H1 (cell line): ENCODE measurements at regions not wholly inside any gene's neighbourhood (a gene's known extent, or its start where the extent isn't known, plus 50 kb on each side); places are given as distances from the start of the nearest gene placed in this dataset.

Experiments
- CTCF ChIA-PET: fragments of 300-600 bp; sonication (Branson Sonifier 250); formaldehyde crosslinking; loops from one replicate; lab custom pipeline; 2021; ENCODE audit not compliant: partially characterized antibody; lab: Charles Lee
- POLR2A ChIA-PET: fragments of 300-600 bp; sonication (Branson Sonifier 250); formaldehyde crosslinking; loops from one replicate; lab custom pipeline; 2021; ENCODE audit warnings: inconsistent platforms; ENCODE audit not compliant: partially characterized antibody; lab: Charles Lee
- DNase-seq, 2 experiments: peaks; one replicate each; pipeline versions ENCODE4 v3.0.0 to v3.0.0-alpha.2; 2010 to 2022; ENCODE audit warnings: low spot score in 2 of 2, low read depth in 1 of 2, mixed read lengths in 1 of 2
- FAIRE-seq: peaks from 2 replicates; lab custom pipeline; 2011; peaks lifted over from hg19 to GRCh38; lab: Jason Lieb, UNC
- H2AFZ ChIP-seq: 2 replicates; pipeline ENCODE4 v1.8.1; 2012; ENCODE audit warnings: low read length, inconsistent platforms
- H2AK5ac ChIP-seq: 2 replicates; pipeline ENCODE4 v1.6.1; 2013; ENCODE audit warnings: low read depth, low read length
- H2BK120ac ChIP-seq: replicated peaks from 2 replicates; pipeline ENCODE3; 2013; ENCODE audit warnings: low read depth, low read length, inconsistent platforms
- H2BK12ac ChIP-seq: 2 replicates; pipeline ENCODE4 v1.6.1; 2013; ENCODE audit warnings: low read depth, low read length
- H2BK15ac ChIP-seq: 2 replicates; pipeline ENCODE4 v1.6.1; 2013; ENCODE audit warnings: low read length
- H2BK20ac ChIP-seq: 2 replicates; pipeline ENCODE4 v1.6.1; 2013; ENCODE audit warnings: low read length
- H2BK5ac ChIP-seq: 2 replicates; pipeline ENCODE4 v1.6.1; 2013; ENCODE audit warnings: low read depth, low read length
- H3K14ac ChIP-seq: 2 replicates; pipeline ENCODE4 v1.6.1; 2013; ENCODE audit warnings: inconsistent platforms; ENCODE audit not compliant: insufficient read length
- H3K18ac ChIP-seq: 2 replicates; pipeline ENCODE4 v1.6.1; 2013; ENCODE audit warnings: low read length; ENCODE audit errors: extremely low read depth
- H3K23ac ChIP-seq: 2 replicates; pipeline ENCODE4 v1.6.1; 2013; ENCODE audit warnings: inconsistent platforms; ENCODE audit not compliant: insufficient read length
- H3K23me2 ChIP-seq: 2 replicates; pipeline ENCODE4 v1.6.1; 2013; ENCODE audit warnings: low read depth, low read length
- H3K27ac ChIP-seq: 2 replicates; pipeline ENCODE4 v1.6.1; 2011; ENCODE audit warnings: low read depth, low read length, inconsistent platforms
- H3K27me3 ChIP-seq, 4 experiments: replicated peaks in 1 of 4; 1 replicate in 1 of 4; 2 replicates in 3 of 4; pipeline versions ENCODE4 v1.6.1 to v1.8.1; 2011 to 2013; ENCODE audit warnings: low read length in 3 of 4, mild to moderate bottlenecking in 3 of 4, inconsistent platforms in 2 of 4, mixed read lengths in 2 of 4, moderate library complexity in 1 of 4; ENCODE audit not compliant: control insufficient read depth in 3 of 4, insufficient read depth in 3 of 4; ENCODE audit errors: extremely low read depth in 1 of 4
- H3K36me3 ChIP-seq, 4 experiments: 2 replicates each; pipeline versions ENCODE4 v1.6.1 to v1.8.1; 2011 to 2013; ENCODE audit warnings: mild to moderate bottlenecking in 4 of 4, low read length in 3 of 4, moderate library complexity in 2 of 4, control low read depth in 1 of 4, inconsistent platforms in 1 of 4; ENCODE audit not compliant: insufficient read depth in 4 of 4, control insufficient read depth in 2 of 4
- H3K4ac ChIP-seq: replicated peaks from 2 replicates; pipeline ENCODE3; 2013; ENCODE audit warnings: low read length, low read depth, mixed read lengths, inconsistent platforms; ENCODE audit not compliant: insufficient read length
- H3K4me1 ChIP-seq, 4 experiments: replicated peaks in 1 of 4; 1 replicate in 1 of 4; 2 replicates in 3 of 4; pipeline versions ENCODE4 v1.6.1 to v1.8.1; 2011 to 2013; ENCODE audit warnings: low read length in 3 of 4, inconsistent platforms in 2 of 4, mixed read lengths in 1 of 4; ENCODE audit not compliant: insufficient read depth in 4 of 4, control insufficient read depth in 3 of 4
- H3K4me2 ChIP-seq, 2 experiments: 2 replicates each; pipeline versions ENCODE4 v1.6.1 to v1.8.1; 2011 to 2013; ENCODE audit warnings: low read depth in 2 of 2, low read length in 2 of 2, control low read depth in 1 of 2, inconsistent platforms in 1 of 2, mild to moderate bottlenecking in 1 of 2; ENCODE audit not compliant: insufficient read depth in 1 of 2
- H3K4me3 ChIP-seq, 4 experiments: fragments of 200-600, 300-600 bp in 1 of 4; sonication (generic), shearing (Covaris generic), sonication (Bioruptor Twin) in 1 of 4; 2 replicates each; pipeline versions ENCODE4 v1.5.1 to v1.8.1; 2011 to 2016; ENCODE audit warnings: low read length in 4 of 4, low read depth in 3 of 4, control low read depth in 2 of 4, inconsistent platforms in 2 of 4, mild to moderate bottlenecking in 2 of 4, mixed read lengths in 1 of 4, moderate library complexity in 1 of 4; ENCODE audit not compliant: insufficient read depth in 2 of 4; ENCODE audit errors: extremely low read depth in 1 of 4
- H3K56ac ChIP-seq: replicated peaks from 2 replicates; pipeline ENCODE3; 2013; ENCODE audit warnings: low read depth, mild to moderate bottlenecking, mixed read lengths, low read length, inconsistent platforms; ENCODE audit not compliant: insufficient read length
- H3K79me1 ChIP-seq: 2 replicates; pipeline ENCODE4 v1.6.1; 2013; ENCODE audit warnings: low read depth, low read length, control low read depth
- H3K79me2 ChIP-seq, 2 experiments: 2 replicates each; pipeline versions ENCODE4 v1.6.1 to v1.8.1; 2012 to 2013; ENCODE audit warnings: low read length in 2 of 2, mild to moderate bottlenecking in 2 of 2, inconsistent platforms in 1 of 2; ENCODE audit not compliant: insufficient read depth in 2 of 2, control insufficient read depth in 1 of 2
- H3K9ac ChIP-seq, 4 experiments: replicated peaks in 1 of 4; 1 replicate in 1 of 4; 2 replicates in 3 of 4; pipeline versions ENCODE4 v1.6.1 to v1.8.1; 2011 to 2013; ENCODE audit warnings: low read depth in 3 of 4, low read length in 3 of 4, control low read depth in 2 of 4, mild to moderate bottlenecking in 2 of 4, moderate library complexity in 2 of 4, inconsistent platforms in 1 of 4; ENCODE audit errors: extremely low read depth in 1 of 4
- H3K9me3 ChIP-seq, 2 experiments: 2 replicates each; pipeline versions ENCODE4 v1.6.1 to v1.8.1; 2012 to 2013; ENCODE audit warnings: mild to moderate bottlenecking in 2 of 2, moderate library complexity in 2 of 2, control low read depth in 1 of 2, inconsistent platforms in 1 of 2, low read depth in 1 of 2, low read length in 1 of 2, mixed read lengths in 1 of 2; ENCODE audit not compliant: insufficient read depth in 2 of 2
- H4K20me1 ChIP-seq, 2 experiments: replicated peaks in 1 of 2; 2 replicates each; pipeline versions ENCODE3 to v1.8.1; 2011 to 2013; ENCODE audit warnings: inconsistent platforms in 2 of 2, low read length in 2 of 2, mild to moderate bottlenecking in 1 of 2; ENCODE audit not compliant: insufficient read depth in 2 of 2, control insufficient read depth in 1 of 2
- H4K5ac ChIP-seq: 2 replicates; pipeline ENCODE4 v1.6.1; 2013; ENCODE audit warnings: low read length, low read depth, mixed read lengths, inconsistent platforms; ENCODE audit not compliant: insufficient read length
- H4K8ac ChIP-seq: 2 replicates; pipeline ENCODE4 v1.8.0; 2013; ENCODE audit warnings: mild to moderate bottlenecking, moderate library complexity, low read length, inconsistent platforms; ENCODE audit not compliant: insufficient read depth; ENCODE audit errors: extremely low read depth
- H4K91ac ChIP-seq: replicated peaks from 2 replicates; pipeline ENCODE3; 2013; ENCODE audit warnings: low read length, mixed read lengths, inconsistent platforms; ENCODE audit not compliant: insufficient read length
- KDM5A ChIP-seq: fragments of 200-600 bp; IDR thresholded peaks from 2 replicates; pipeline ENCODE4 v1.7.1; 2012; ENCODE audit warnings: mild to moderate bottlenecking, low read length, inconsistent platforms, mixed read lengths
- SP4 ChIP-seq: IDR thresholded peaks from 2 replicates; pipeline ENCODE4 v1.6.1; 2012; ENCODE audit warnings: low read length, inconsistent platforms
- WGBS, 2 experiments: shearing (Covaris generic) in 1 of 2; methylation state at CpG; one replicate each; pipeline versions ENCODE4 v1.1.6 to v1.1.7; 2013 to 2015; ENCODE audit warnings: low lambda C conversion rate in 2 of 2, mixed read lengths in 2 of 2, inconsistent platforms in 1 of 2, low coverage in 1 of 2, missing lambda C conversion rate in 1 of 2; ENCODE audit not compliant: insufficient replicate concordance in 2 of 2, insufficient coverage in 1 of 2, insufficient read length in 1 of 2; ENCODE audit errors: extremely low coverage in 1 of 2, missing lambda C conversion rate in 1 of 2; 5-methylcytosine and 5-hydroxymethylcytosine counted together

DNA sequence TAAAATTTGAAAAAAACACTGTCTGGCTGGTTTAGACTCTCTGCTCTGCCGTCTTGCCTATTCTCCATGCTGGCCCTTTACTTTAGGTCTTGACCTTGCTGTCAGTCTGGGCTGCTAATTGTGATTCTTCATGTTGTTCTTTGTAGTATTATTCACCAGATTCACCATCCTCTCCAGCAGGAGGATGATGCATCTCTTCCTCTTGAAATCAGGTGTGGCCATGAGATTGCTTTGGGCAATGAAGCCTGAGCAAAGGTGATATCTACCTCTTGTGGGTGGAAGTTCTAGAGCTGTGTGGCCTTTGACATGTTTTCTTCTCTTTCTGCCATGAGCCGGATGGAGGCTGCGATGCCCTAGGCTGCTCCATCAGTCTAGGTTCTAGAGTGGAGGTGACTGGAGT lies 51.3 kb upstream of the ITPRID1 start:
- H2BK15ac ChIP-seq, result 0 out of 2 replicates have a peak overlapping the region, but pooled peaks have one; percentile 53
- no peak overlapping the region for H4K8ac ChIP-seq
- peaks cover 0 to 2% of the 10 kb centered on the region in 2 experiments for H4K20me1 ChIP-seq
- no peak overlapping the region for H3K4ac ChIP-seq
- no peak overlapping the region for H3K23ac ChIP-seq
- WGBS, 2 experiments, result 95% methylated on average over 3 of the region's 3 CpGs; no CpG with 5 or more reads in 1 of the 2 experiments
- no peaks in the 10 kb centered on the region for H3K23me2 ChIP-seq
- H2BK20ac ChIP-seq, result peak overlapping the region; percentile 23; the same call in 1 of the 2 replicates
- H2BK120ac ChIP-seq, result no peak overlapping the region
- H3K9ac ChIP-seq, result no peak overlapping the region
- peak overlapping the region; percentile 93 for H2BK12ac ChIP-seq
- H3K27me3 ChIP-seq, result peaks cover 7 to 24% (median 15%) of the 10 kb centered on the region in 4 experiments
- no peaks in the 10 kb centered on the region for H3K79me2 ChIP-seq
- no peaks in the 10 kb centered on the region for H3K79me1 ChIP-seq
- H3K4me2 ChIP-seq, result no peak overlapping the region
- no peaks in the 10 kb centered on the region for H3K9me3 ChIP-seq
- no peak overlapping the region for H3K18ac ChIP-seq
- no peak overlapping the region for H3K4me3 ChIP-seq
- DNase-seq (no peak), FAIRE-seq (no peak)
- H3K56ac ChIP-seq, result no peak overlapping the region
- POLR2A ChIA-PET, result interaction anchor here (1.2 kb wide), 1 partner anchor 15 kb away, joined by 3 read pairs; no protein-coding TSS in a partner anchor
- CTCF ChIA-PET, result interaction anchor here (0.8 to 2.1 kb wide), 6 partner anchors 17 to 270 kb away, joined by 3 to 7 read pairs (median 4); no protein-coding TSS in a partner anchor
- peak overlapping the region; percentile 91; the same call in 1 of the 2 replicates for H2AK5ac ChIP-seq
- H2AFZ ChIP-seq, result no peak overlapping the region
- peaks cover 0 to 14% (median 9%) of the 10 kb centered on the region in 4 experiments; a peak in 4 of 7 replicates for H3K4me1 ChIP-seq
- no peak overlapping the region for H4K5ac ChIP-seq
- H3K14ac ChIP-seq, result no peak overlapping the region
- H2BK5ac ChIP-seq, result no peak overlapping the region; the same call in 1 of the 2 replicates
- TF ChIP-seq KDM5A (no peak), SP4 (no peak)
- no peak overlapping the region for H4K91ac ChIP-seq
- no peak overlapping the region for H3K27ac ChIP-seq
- H3K36me3 ChIP-seq, result no peaks in the 10 kb centered on the region
